Bronchial epithelial cell (primary cell): ENCODE measurements at regions not wholly inside any gene's neighbourhood (a gene's known extent, or its start where the extent isn't known, plus 50 kb on each side); places are given as distances from the start of the nearest gene placed in this dataset.

Experiments
- DNase-seq: peaks from one replicate; pipeline ENCODE4 v3.0.0-alpha.2; 2010; ENCODE audit warnings: low read depth
- FAIRE-seq: peaks from 2 replicates; lab custom pipeline; 2011; peaks lifted over from hg19 to GRCh38; lab: Jason Lieb, UNC
- H3K27me3 ChIP-seq: 2 replicates; pipeline ENCODE4 v1.5.1; 2011; ENCODE audit warnings: low read length; ENCODE audit not compliant: control insufficient read depth, insufficient read depth
- H3K36me3 ChIP-seq: 2 replicates; pipeline ENCODE4 v1.5.1; 2011; ENCODE audit warnings: low read length; ENCODE audit not compliant: control insufficient read depth, insufficient read depth
- H3K4me3 ChIP-seq: 2 replicates; pipeline ENCODE4 v1.5.1; 2011; ENCODE audit warnings: mild to moderate bottlenecking, low read depth, low read length, control low read depth
- TF ChIP-seq, protein P1 (sequence below): IDR thresholded peaks from 2 replicates; pipeline ENCODE4 v1.5.1; 2011; ENCODE audit warnings: mild to moderate bottlenecking, moderate library complexity, low read length, control low read depth, inconsistent platforms; ENCODE audit not compliant: insufficient read depth, severe bottlenecking

DNA sequence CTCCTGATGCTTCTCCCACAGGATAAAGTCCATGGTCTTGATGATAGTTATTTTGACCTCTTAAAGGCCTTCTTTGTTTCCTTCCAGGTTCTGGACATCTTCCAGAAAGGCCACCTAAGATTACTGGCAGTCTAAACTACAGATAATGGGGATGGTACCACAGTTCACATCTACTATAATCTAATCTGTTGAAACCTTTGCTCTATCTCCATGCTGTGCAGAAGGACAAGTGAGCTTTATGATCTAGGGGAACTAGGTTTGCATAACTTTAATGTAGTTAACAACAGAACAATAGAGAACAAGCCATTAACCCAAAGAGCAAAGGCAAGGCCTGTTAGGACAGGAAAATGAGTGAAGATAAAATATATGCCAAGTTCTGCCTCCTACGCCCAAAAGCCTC, 103.9 kb upstream of the KLHL13 start:
- FAIRE-seq (no peak), DNase-seq (peak; percentile 33)
- H3K4me3 ChIP-seq = no peak overlapping the region
- no peaks in the 10 kb centered on the region for H3K27me3 ChIP-seq
- no peaks in the 10 kb centered on the region for H3K36me3 ChIP-seq
- TF ChIP-seq, protein P1, sequence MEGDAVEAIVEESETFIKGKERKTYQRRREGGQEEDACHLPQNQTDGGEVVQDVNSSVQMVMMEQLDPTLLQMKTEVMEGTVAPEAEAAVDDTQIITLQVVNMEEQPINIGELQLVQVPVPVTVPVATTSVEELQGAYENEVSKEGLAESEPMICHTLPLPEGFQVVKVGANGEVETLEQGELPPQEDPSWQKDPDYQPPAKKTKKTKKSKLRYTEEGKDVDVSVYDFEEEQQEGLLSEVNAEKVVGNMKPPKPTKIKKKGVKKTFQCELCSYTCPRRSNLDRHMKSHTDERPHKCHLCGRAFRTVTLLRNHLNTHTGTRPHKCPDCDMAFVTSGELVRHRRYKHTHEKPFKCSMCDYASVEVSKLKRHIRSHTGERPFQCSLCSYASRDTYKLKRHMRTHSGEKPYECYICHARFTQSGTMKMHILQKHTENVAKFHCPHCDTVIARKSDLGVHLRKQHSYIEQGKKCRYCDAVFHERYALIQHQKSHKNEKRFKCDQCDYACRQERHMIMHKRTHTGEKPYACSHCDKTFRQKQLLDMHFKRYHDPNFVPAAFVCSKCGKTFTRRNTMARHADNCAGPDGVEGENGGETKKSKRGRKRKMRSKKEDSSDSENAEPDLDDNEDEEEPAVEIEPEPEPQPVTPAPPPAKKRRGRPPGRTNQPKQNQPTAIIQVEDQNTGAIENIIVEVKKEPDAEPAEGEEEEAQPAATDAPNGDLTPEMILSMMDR = no peak

DNA sequence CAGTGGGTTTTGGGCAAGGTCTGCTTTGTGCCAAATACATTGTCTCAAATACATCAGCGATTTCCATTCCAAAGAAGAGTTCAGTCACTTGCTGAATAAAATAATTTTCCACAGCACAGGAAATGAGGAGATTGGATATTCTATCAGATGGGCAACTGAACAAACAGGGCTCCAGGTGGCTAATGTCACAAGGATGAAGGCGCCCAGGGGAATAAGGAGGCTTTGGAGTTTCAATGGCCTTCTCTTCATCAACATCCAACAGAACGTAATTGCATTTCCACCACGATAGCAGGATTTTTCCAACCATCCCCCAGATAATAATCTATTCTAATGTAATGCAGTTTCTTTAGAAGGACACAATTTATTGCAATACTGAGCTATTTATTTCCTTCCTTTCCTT, 104.7 kb upstream of the KLHL13 start:
- Histone ChIP-seq H3K27me3 (no peaks in the 10 kb centered on the region), H3K4me3 (no peak overlapping the region), H3K36me3 (no peaks in the 10 kb centered on the region)
- DNase-seq (no peak), FAIRE-seq (no peak)
- TF ChIP-seq, protein P1 = no peak

DNA sequence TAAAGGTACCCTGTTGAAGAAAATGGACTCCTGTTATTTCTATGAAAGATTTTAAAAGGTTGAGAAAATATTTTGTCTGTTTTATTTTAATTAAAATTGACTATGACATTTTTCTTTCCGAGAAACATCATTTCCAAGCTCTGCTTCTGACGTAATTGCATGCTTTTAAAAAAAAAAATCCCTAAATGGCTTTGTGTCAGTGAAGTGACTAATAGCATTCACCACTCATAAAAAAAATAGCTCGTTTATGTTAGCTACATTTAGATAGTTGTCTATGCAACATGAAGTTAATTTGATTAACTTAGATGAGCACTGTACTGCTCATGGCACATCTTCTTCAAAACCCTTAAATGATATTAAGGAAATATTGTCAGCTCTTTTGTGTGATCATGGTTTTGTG, 105.1 kb upstream of the KLHL13 start:
- H3K4me3 ChIP-seq = no peak overlapping the region
- FAIRE-seq (no peak), DNase-seq (no peak)
- H3K27me3 ChIP-seq = no peaks in the 10 kb centered on the region
- no peaks in the 10 kb centered on the region for H3K36me3 ChIP-seq
- TF ChIP-seq, protein P1 = no peak

DNA sequence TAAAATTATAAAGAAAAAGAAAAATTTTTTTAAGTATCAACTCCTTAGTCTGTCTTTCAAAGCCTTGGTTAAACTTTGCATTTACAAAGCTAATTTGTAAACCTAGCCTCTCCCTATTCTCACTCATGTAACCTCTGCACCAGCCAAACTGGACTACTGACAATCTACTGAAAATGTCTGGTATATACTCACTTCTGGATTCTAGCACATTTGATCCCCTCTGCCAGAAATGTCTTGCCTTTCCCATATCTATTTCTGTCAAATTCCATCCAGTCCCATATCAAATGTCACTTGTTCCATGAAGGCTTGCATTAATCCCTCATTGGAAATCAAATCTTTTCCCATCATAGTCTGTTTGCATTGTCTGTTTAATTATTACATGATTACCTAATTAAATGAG, 105.8 kb upstream of the KLHL13 start:
- no peak for DNase-seq
- Histone ChIP-seq H3K36me3 (no peaks in the 10 kb centered on the region), H3K27me3 (no peaks in the 10 kb centered on the region), H3K4me3 (no peak overlapping the region)
- TF ChIP-seq, protein P1 = no peak
- no peak for FAIRE-seq

DNA sequence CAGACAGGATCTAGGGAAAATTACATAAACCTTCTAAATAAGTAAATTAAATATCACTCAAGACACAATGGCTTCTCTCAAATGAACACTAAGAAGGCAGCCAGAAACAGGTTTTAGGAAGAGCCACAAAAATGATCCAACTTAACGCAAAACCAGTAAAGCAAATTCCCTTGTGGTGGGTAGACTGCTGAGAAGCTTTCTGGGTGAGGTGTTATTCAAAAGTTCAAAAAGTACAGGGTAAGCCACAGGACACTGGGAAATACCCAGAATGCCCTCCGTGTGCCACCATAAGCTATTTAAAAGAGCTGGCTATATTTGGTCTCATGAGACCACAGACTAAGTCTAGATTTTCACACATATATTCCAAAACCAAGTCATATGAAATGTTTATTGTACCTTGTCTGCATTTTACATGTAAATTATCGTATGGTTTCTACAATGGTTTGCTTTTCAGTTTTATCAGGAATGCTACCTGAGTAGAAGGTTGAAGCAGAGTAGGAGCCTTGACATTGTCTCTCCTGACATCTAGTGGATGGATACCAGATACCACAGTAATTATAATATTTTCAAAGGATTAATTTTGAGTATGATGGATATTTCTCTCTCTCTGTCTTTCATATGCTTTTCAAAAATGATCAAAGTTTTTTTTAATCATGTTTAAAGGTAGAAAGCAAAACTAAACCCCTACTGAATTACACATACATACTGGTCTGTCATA, 109.3 kb upstream of the KLHL13 start:
- Histone ChIP-seq H3K27me3 (no peaks in the 10 kb centered on the region), H3K4me3 (no peak overlapping the region), H3K36me3 (no peaks in the 10 kb centered on the region)
- DNase-seq (peak; percentile 45), FAIRE-seq (no peak)
- TF ChIP-seq, protein P1 = peak; percentile 28

DNA sequence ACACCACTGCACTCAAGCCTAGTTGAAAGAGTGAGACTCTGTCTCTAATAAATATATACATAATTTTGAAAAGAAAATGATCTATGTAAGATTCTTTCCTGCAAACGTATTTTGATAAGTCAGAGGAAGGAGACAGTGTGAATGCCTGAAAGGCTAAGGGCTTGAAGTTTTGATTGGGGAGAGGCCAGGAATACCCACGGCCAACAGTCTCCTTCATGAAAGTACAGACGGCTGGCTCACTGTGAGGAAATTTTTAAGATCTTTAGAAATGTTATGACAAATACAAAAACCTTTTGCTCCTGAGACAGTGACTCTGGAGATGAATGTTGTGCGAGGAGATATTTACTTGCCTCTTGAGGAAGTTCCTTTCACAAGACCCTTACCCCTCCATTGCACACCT, 111.4 kb upstream of the KLHL13 start:
- Histone ChIP-seq H3K4me3 (no peak overlapping the region), H3K27me3 (no peaks in the 10 kb centered on the region), H3K36me3 (no peaks in the 10 kb centered on the region)
- TF ChIP-seq, protein P1 = no peak
- no peak for FAIRE-seq
- no peak for DNase-seq
